ENCODE measurements at regions not wholly inside any gene's neighbourhood (a gene's known extent, or its start where the extent isn't known, plus 50 kb on each side); places are given as distances from the start of the nearest gene placed in this dataset.

- no peak overlapping the region for H3K27ac ChIP-seq
- H3K36me3 ChIP-seq = no peaks in the 10 kb centered on the region
- 91 to 100% (median 96%) methylated on average over 1 of the region's 1 CpG for WGBS, 4 donors
- H3K27me3 ChIP-seq = no peaks in the 10 kb centered on the region
- no peak for DNase-seq
- no peak overlapping the region for H3K4me3 ChIP-seq
- intact Hi-C loops (cut with DNase I) = no loop called here
- ATAC-seq = no peak
- no peaks in the 10 kb centered on the region for H3K4me1 ChIP-seq
- H3K9me3 ChIP-seq = peaks cover 0 to 33% (median 11%) of the 10 kb centered on the region in 12 donors
- TF ChIP-seq CTCF (IDR thresholded peaks at IDR 0.05) (no peak), POLR2A (IDR thresholded peaks at IDR 0.05) (no peak)
Observed at GRCh38 chr3:6654670-6655069, 206.2 kb upstream of the GRM7 start.

- ATAC-seq (no peak), DNase-seq (no peak)
- Histone ChIP-seq H3K4me3 (no peak overlapping the region), H3K27ac (no peak overlapping the region), H3K27me3 (no peaks in the 10 kb centered on the region), H3K9me3 (peaks cover 0 to 33% (median 11%) of the 10 kb centered on the region in 12 donors), H3K36me3 (no peaks in the 10 kb centered on the region), H3K4me1 (no peaks in the 10 kb centered on the region)
- TF ChIP-seq POLR2A (IDR thresholded peaks at IDR 0.05) (no peak), CTCF (IDR thresholded peaks at IDR 0.05) (no peak)
- intact Hi-C loops (cut with DNase I) = no loop called here
- 56 to 68% (median 61%) methylated on average over 2 of the region's 2 CpGs for WGBS, 4 donors
Observed at GRCh38 chr3:6655275-6655674, 205.6 kb upstream of the GRM7 start.

- no peak for TF ChIP-seq POLR2A (IDR thresholded peaks at IDR 0.05)
- TF ChIP-seq CTCF (IDR thresholded peaks at IDR 0.05) = no peak
- WGBS, 4 donors = 82 to 86% (median 83%) methylated on average over 2 of the region's 2 CpGs
- no peaks in the 10 kb centered on the region for H3K27me3 ChIP-seq
- no peak overlapping the region for H3K27ac ChIP-seq
- ATAC-seq = no peak
- intact Hi-C loops (cut with DNase I) = no loop called here
- H3K9me3 ChIP-seq = peaks cover 0 to 29% (median 11%) of the 10 kb centered on the region in 12 donors
- H3K4me1 ChIP-seq = no peaks in the 10 kb centered on the region
- DNase-seq = no peak
- no peaks in the 10 kb centered on the region for H3K36me3 ChIP-seq
- no peak overlapping the region for H3K4me3 ChIP-seq
Observed at GRCh38 chr3:6657591-6657990, 203.3 kb upstream of the GRM7 start.

- no peak for DNase-seq
- peaks cover 0 to 23% (median 3%) of the 10 kb centered on the region in 12 donors for H3K9me3 ChIP-seq
- no peaks in the 10 kb centered on the region for H3K36me3 ChIP-seq
- H3K4me3 ChIP-seq = no peak overlapping the region
- no peak overlapping the region for H3K27ac ChIP-seq
- no peak for ATAC-seq
- intact Hi-C loops (cut with DNase I) = no loop called here
- TF ChIP-seq CTCF (IDR thresholded peaks at IDR 0.05) (no peak), POLR2A (IDR thresholded peaks at IDR 0.05) (no peak)
- H3K4me1 ChIP-seq = no peaks in the 10 kb centered on the region
- H3K27me3 ChIP-seq = no peaks in the 10 kb centered on the region
- WGBS, 4 donors = 69 to 93% (median 80%) methylated on average over 2 of the region's 2 CpGs
Observed at GRCh38 chr3:6667354-6667753, 193.6 kb upstream of the GRM7 start.
